Common myeloid progenitor, CD34-positive (primary cell): ENCODE measurements at regions not wholly inside any gene's neighbourhood (a gene's known extent, or its start where the extent isn't known, plus 50 kb on each side); places are given as distances from the start of the nearest gene placed in this dataset.
"Not testable (repeated sequence)": the region's sequence is repeated elsewhere in the genome, so short reads cannot be mapped to it uniquely, and the experiment has no call there.

ENCODE experiments used
- CTCF ChIA-PET: fragments of 350-600 bp; sonication (Branson Sonifier 250); formaldehyde crosslinking; loops from one replicate; lab custom pipeline; 2021; ENCODE audit warnings: antibody characterized with exemption; lab: Charles Lee
- POLR2A ChIA-PET: fragments of 350-600 bp; sonication (Branson Sonifier 250); formaldehyde crosslinking; loops from one replicate; lab custom pipeline; 2021; ENCODE audit warnings: antibody characterized with exemption; lab: Charles Lee
- DNase-seq, 3 donors: peaks; one replicate each; pipeline versions ENCODE4 v3.0.0 to v3.0.0-alpha.2; 2013
- H3K27ac ChIP-seq, 2 experiments: 1 replicate in 1 of 2; 2 replicates in 1 of 2; pipeline ENCODE4 v1.7.0; 2013; ENCODE audit warnings: inconsistent platforms in 2 of 2, low read length in 2 of 2, mild to moderate bottlenecking in 2 of 2, low read depth in 1 of 2, moderate library complexity in 1 of 2; ENCODE audit not compliant: severe bottlenecking in 2 of 2, insufficient read depth in 1 of 2, poor library complexity in 1 of 2
- H3K27me3 ChIP-seq, 5 experiments: replicated peaks in 2 of 5; 1 replicate in 3 of 5; 2 replicates in 2 of 5; pipeline versions ENCODE4 v1.6.1 to v1.7.0; 2013; ENCODE audit warnings: low read length in 4 of 5, mild to moderate bottlenecking in 2 of 5, moderate library complexity in 2 of 5, inconsistent platforms in 1 of 5; ENCODE audit not compliant: insufficient read depth in 5 of 5, control insufficient read depth in 4 of 5
- H3K36me3 ChIP-seq, 4 experiments: 1 replicate in 2 of 4; 2 replicates in 2 of 4; pipeline versions ENCODE4 v1.6.1 to v1.7.0; 2013; ENCODE audit warnings: low read length in 3 of 4, control low read depth in 1 of 4, mild to moderate bottlenecking in 1 of 4; ENCODE audit not compliant: control insufficient read depth in 4 of 4, insufficient read depth in 4 of 4
- H3K4me1 ChIP-seq, 4 experiments: 1 replicate in 3 of 4; 2 replicates in 1 of 4; pipeline versions ENCODE4 v1.6.1 to v1.7.1; 2013; ENCODE audit warnings: low read length in 3 of 4, mild to moderate bottlenecking in 3 of 4, control low read depth in 1 of 4, inconsistent platforms in 1 of 4, moderate library complexity in 1 of 4; ENCODE audit not compliant: control insufficient read depth in 4 of 4, insufficient read depth in 4 of 4; ENCODE audit errors: control extremely low read depth in 1 of 4
- H3K4me3 ChIP-seq, 7 experiments: 1 replicate in 4 of 7; 2 replicates in 3 of 7; pipeline versions ENCODE4 v1.5.1 to v1.7.0; 2013; ENCODE audit warnings: mild to moderate bottlenecking in 7 of 7, low read length in 6 of 7, moderate library complexity in 6 of 7, inconsistent platforms in 2 of 7, low read depth in 2 of 7, control low read depth in 1 of 7; ENCODE audit not compliant: insufficient read depth in 4 of 7, control insufficient read depth in 1 of 7; ENCODE audit errors: extremely low read depth in 1 of 7
- H3K9me3 ChIP-seq, 5 experiments: 1 replicate in 4 of 5; 2 replicates in 1 of 5; pipeline versions ENCODE4 v1.6.1 to v1.7.1; 2013; ENCODE audit warnings: low read length in 4 of 5, mild to moderate bottlenecking in 2 of 5, inconsistent platforms in 1 of 5, low read depth in 1 of 5, moderate library complexity in 1 of 5; ENCODE audit not compliant: control insufficient read depth in 4 of 5, insufficient read depth in 2 of 5; ENCODE audit errors: control extremely low read depth in 1 of 5
- WGBS: methylation state at CpG from one replicate; pipeline ENCODE4 v1.1.5; 2013; ENCODE audit not compliant: insufficient coverage; 5-methylcytosine and 5-hydroxymethylcytosine counted together

DNA sequence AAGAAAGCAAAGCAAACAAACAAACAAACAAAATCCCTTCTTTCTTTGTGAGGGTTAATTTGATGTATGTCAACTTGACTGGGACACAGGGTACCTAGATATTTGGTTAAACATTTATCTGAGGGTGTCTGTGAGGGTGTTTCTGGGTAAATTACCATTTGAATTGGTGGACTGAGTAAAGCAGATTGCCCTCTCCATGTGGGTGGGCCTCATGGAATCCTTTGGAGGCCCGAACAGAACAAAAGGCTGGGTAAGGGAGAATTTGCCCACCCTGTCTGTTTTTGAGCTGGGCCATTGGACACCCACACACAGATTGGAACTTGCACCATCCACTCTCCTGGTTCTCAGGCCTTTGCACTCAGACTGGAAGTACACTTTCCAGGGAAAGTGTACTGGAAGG lies 628.8 kb upstream of the CITED2 start:
- Histone ChIP-seq H3K36me3 (no peaks in the 10 kb centered on the region), H3K9me3 (peaks cover 0 to 5% (median 0%) of the 10 kb centered on the region in 5 experiments), H3K4me3 (no peak overlapping the region), H3K4me1 (no peaks in the 10 kb centered on the region), H3K27me3 (no peaks in the 10 kb centered on the region), H3K27ac (no peak overlapping the region)
- no peak for DNase-seq
- ChIA-PET CTCF (no interaction called here), POLR2A (no interaction called here)
- 100% methylated on average over 1 of the region's 1 CpG for WGBS

DNA sequence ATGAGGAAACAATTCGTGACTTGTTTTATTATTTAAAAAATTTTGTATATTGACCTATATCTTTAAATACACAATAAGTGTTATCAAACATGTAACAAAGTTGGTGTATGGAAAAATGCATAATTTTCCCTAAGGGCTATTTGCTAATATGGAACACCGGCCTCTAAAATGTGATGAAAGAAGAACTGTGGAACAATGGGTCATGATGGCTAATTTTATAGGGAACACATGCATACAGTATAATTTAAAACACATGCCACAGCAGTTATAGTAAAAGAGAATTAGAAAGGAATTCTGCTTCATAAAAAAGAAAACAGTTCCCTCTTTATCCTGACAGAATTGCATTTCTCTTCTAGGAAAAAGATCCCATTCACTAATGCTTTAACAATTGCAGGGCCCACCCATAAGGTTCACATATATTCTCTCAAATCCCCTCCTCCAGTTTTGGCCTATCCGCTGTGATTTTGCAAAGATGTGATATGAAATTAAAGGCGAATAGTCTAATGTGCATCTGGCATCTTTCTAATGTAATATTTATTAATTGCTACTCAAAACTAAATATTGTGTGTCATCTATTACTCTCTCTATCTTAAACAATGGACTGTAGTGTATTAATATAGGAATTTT lies 628.1 kb upstream of the CITED2 start:
- no CpG with 5 or more reads among the region's 4 CpGs for WGBS
- H3K4me1 ChIP-seq: no peaks in the 10 kb centered on the region
- POLR2A ChIA-PET: no interaction called here
- no peaks in the 10 kb centered on the region for H3K27me3 ChIP-seq
- CTCF ChIA-PET: no interaction called here
- peaks cover 0 to 3% (median 0%) of the 10 kb centered on the region in 5 experiments for H3K9me3 ChIP-seq
- no peak for DNase-seq
- H3K27ac ChIP-seq: no peak overlapping the region
- no peak overlapping the region for H3K4me3 ChIP-seq
- H3K36me3 ChIP-seq: no peaks in the 10 kb centered on the region

DNA sequence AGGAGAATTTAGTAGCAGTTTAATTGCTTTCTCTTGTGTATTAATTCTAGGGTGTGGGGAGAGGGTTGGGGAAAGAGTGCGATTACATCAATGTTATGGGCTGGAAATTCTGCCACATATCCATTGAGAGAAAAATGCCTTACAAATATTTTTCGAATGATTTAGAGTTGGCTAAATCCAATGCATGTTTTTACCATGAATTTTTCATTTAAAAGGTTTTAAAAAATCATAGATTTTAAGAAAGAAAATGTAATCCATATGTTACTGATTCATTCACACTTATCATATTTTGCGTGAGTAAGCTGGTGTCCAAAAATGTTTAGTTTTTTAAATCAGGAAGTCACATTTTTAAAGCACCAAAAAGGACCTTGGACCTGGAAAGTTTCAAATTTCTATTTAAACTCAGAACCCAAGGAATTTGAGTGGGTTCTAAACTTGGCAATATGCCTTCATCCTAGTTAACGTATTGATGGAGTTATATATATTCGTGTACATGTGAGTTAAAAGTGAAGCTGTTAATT lies 627.4 kb upstream of the CITED2 start:
- H3K27me3 ChIP-seq: no peaks in the 10 kb centered on the region
- no CpG with 5 or more reads among the region's 5 CpGs for WGBS
- no peaks in the 10 kb centered on the region for H3K4me1 ChIP-seq
- ChIA-PET POLR2A (no interaction called here), CTCF (no interaction called here)
- H3K36me3 ChIP-seq: no peaks in the 10 kb centered on the region
- H3K9me3 ChIP-seq: no peaks in the 10 kb centered on the region
- DNase-seq: no peak
- H3K27ac ChIP-seq: no peak overlapping the region
- no peak overlapping the region for H3K4me3 ChIP-seq

DNA sequence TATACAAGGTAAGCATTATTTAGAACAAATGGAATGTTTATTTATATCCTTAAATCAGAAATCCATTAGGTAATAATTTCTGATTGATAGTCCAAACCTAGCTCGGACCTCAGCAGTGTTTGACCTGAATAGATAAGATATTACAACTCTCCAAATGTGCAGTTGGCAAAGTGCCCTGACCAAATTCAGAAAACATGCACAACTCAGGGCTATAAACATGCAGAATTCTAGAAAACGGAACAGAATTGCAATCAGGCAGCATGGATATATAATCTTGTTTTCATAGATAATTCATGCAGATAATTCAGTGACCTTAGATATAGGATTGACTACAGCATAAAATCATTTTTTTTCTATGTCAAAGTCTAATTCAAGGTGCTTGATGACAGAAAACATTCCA lies 626.6 kb upstream of the CITED2 start:
- no peak overlapping the region for H3K4me3 ChIP-seq
- no peaks in the 10 kb centered on the region for H3K36me3 ChIP-seq
- H3K27me3 ChIP-seq: no peaks in the 10 kb centered on the region
- ChIA-PET CTCF (no interaction called here), POLR2A (no interaction called here)
- no CpG with 5 or more reads among the region's 2 CpGs for WGBS
- H3K4me1 ChIP-seq: no peaks in the 10 kb centered on the region
- no peak for DNase-seq
- H3K27ac ChIP-seq: no peak overlapping the region
- no peaks in the 10 kb centered on the region for H3K9me3 ChIP-seq

DNA sequence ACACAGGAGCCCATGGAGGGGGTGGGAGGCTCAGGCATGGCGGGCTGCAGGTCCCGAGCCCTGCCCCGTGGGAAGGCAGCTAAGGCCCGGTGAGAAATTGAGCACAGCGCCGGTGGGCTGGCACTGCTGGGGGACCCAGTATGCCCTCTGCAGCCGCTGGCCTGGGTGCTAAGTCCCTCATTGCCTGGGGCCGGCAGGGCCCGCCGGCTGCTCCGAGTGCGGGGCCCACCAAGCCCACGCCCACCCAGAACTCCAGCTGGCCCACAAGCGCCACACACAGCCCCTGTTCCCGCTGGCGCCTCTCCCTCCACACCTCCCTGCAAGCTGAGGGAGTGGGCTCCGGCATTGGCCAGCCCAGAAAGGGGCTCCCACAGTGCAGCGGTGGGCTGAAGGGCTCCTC lies 625.2 kb upstream of the CITED2 start:
- H3K27me3 ChIP-seq, DNase-seq, POLR2A ChIA-PET, H3K27ac ChIP-seq, CTCF ChIA-PET, H3K36me3 ChIP-seq, H3K9me3 ChIP-seq, H3K4me1 ChIP-seq, H3K4me3 ChIP-seq: not testable (repeated sequence)
- 95% methylated on average over 14 of the region's 18 CpGs for WGBS

DNA sequence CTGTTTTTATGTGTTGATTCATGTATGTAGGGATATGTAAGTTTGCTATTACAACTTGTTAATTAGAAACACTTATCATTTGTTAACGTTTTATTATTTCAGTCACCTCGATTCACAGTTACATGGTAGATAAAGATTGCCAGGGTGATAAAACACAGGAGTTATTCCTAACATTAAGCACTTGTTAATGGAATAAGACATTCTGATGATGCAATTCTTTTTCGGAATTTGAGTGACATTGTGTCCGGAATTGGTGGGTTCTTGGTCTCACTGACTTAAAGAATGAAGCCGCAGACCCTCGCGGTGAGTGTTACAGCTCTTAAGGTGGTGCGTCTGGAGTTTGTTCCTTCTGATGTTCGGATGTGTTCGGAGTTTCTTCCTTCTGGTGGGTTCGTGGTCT lies 624.0 kb upstream of the CITED2 start:
- H3K36me3 ChIP-seq, DNase-seq, H3K27me3 ChIP-seq, H3K9me3 ChIP-seq, CTCF ChIA-PET, H3K27ac ChIP-seq, H3K4me1 ChIP-seq, POLR2A ChIA-PET, H3K4me3 ChIP-seq: not testable (repeated sequence)
- WGBS: 94% methylated on average over 4 of the region's 11 CpGs

DNA sequence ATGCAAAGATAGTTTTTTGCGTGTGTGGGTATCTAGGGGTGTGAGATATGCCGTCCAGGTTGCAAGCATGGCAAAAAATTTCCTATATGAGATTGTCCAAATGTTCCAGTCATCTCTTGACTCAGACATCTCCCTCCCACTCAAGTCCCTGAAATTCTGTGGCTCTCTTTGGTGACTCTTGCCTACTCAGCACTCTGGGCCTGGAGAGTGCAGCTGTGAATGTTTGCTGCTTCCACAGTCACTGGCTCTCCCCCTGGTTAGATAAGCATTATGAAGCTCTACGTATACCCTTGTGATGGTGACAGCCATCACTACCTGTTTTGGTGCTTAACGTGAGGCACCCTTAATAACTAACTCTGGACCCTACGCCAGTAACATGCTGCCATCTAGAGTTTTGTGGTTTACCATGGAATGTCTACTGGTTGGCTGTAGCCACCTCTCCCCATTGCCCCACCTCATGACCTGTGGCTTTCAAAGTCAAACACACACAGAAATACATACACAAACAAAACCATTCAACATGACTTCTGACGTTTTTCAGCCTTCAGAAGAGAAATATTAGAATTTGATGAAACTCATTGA lies 621.9 kb upstream of the CITED2 start:
- Histone ChIP-seq H3K27me3 (no peaks in the 10 kb centered on the region), H3K36me3 (no peaks in the 10 kb centered on the region), H3K4me1 (no peaks in the 10 kb centered on the region), H3K27ac (no peak overlapping the region), H3K4me3 (no peak overlapping the region), H3K9me3 (no peaks in the 10 kb centered on the region)
- ChIA-PET POLR2A (no interaction called here), CTCF (no interaction called here)
- WGBS: 87% methylated on average over 4 of the region's 6 CpGs
- DNase-seq: peak in 2 of 3 donors; percentile 24 to 36
